IMR-90 (cell line): ENCODE measurements at regions not wholly inside any gene's neighbourhood (a gene's known extent, or its start where the extent isn't known, plus 50 kb on each side); places are given as distances from the start of the nearest gene placed in this dataset.

Experiments used
- MAZ ChIP-seq: IDR thresholded peaks from 2 replicates; pipeline ENCODE4 v1.6.1; 2012; ENCODE audit warnings: low read depth, mild to moderate bottlenecking, low read length, improper control_type of control experiment, moderate library complexity, borderline replicate concordance
- POLR2A ChIP-seq: IDR thresholded peaks from 2 replicates; pipeline ENCODE4 v1.6.1; 2012; ENCODE audit warnings: mild to moderate bottlenecking, low read depth, low read length
- TF ChIP-seq, protein P1 (sequence below): conservative IDR thresholded peaks from 2 replicates; pipeline ENCODE4 v1.5.1; 2012; ENCODE audit warnings: mild to moderate bottlenecking, low read depth, low read length, improper control_type of control experiment

DNA sequence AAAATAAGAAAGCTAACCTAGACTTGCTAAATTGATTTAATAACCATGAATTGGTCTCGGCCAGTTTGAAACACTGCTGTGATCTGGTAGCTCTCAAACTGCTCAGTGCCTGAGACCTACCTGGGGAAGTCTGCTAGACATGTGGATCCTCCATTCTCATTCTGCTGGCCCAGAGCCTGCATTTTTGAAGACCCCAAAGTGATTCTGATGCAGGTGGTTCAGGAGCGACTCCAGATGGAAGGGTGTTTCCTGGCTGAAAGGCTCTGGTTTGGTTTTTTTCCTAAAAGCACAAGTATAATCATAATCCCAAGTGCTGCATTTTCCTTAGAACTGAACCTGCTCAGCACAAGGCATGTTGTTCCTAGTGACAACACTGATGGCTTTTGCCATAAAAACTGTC lies 159.5 kb downstream of the ZNF664 start:
- no peak for TF ChIP-seq MAZ
- TF ChIP-seq, protein P1, sequence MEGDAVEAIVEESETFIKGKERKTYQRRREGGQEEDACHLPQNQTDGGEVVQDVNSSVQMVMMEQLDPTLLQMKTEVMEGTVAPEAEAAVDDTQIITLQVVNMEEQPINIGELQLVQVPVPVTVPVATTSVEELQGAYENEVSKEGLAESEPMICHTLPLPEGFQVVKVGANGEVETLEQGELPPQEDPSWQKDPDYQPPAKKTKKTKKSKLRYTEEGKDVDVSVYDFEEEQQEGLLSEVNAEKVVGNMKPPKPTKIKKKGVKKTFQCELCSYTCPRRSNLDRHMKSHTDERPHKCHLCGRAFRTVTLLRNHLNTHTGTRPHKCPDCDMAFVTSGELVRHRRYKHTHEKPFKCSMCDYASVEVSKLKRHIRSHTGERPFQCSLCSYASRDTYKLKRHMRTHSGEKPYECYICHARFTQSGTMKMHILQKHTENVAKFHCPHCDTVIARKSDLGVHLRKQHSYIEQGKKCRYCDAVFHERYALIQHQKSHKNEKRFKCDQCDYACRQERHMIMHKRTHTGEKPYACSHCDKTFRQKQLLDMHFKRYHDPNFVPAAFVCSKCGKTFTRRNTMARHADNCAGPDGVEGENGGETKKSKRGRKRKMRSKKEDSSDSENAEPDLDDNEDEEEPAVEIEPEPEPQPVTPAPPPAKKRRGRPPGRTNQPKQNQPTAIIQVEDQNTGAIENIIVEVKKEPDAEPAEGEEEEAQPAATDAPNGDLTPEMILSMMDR, result no peak
- TF ChIP-seq POLR2A, result no peak
